ENCODE measurements at regions not wholly inside any gene's neighbourhood (a gene's known extent, or its start where the extent isn't known, plus 50 kb on each side); places are given as distances from the start of the nearest gene placed in this dataset.
A peak's percentile ranks its signal among the peaks of the same experiment; 100 is the strongest.
"Not testable (repeated sequence)": the region's sequence is repeated elsewhere in the genome, so short reads cannot be mapped to it uniquely, and the experiment has no call there.

GRCh38 chr11:13166036-13166435 is 111.6 kb upstream of the BMAL1 start:
- no peak for DNase-seq (ENCODE audit: extremely low read depth, low read depth)

- no peak for DNase-seq (ENCODE audit: extremely low read depth, low read depth)
Measured at GRCh38 chr11:13168271-13168670, 109.3 kb upstream of the BMAL1 start.

GRCh38 chr11:13169709-13170108 is 107.9 kb upstream of the BMAL1 start:
- DNase-seq (ENCODE audit: extremely low read depth, low read depth) = no peak

GRCh38 chr11:13174090-13174489 is 103.5 kb upstream of the BMAL1 start:
- DNase-seq (ENCODE audit: extremely low read depth, low read depth) = no peak

GRCh38 chr11:13183094-13183825 is 94.3 kb upstream of the BMAL1 start:
- DNase-seq (ENCODE audit: extremely low read depth, low read depth) = peak; percentile 11

GRCh38 chr11:13183826-13184196 is 93.8 kb upstream of the BMAL1 start:
- no peak for DNase-seq (ENCODE audit: extremely low read depth, low read depth)

GRCh38 chr11:13184295-13184794 is 93.2 kb upstream of the BMAL1 start:
- no peak for DNase-seq (ENCODE audit: extremely low read depth, low read depth)

GRCh38 chr11:13188179-13188578 is 89.4 kb upstream of the BMAL1 start:
- DNase-seq (ENCODE audit: extremely low read depth, low read depth) = no peak

GRCh38 chr11:13189561-13190426 is 87.8 kb upstream of the BMAL1 start:
- DNase-seq (ENCODE audit: extremely low read depth, low read depth) = no peak

GRCh38 chr11:13193613-13194012 is 84.0 kb upstream of the BMAL1 start:
- DNase-seq (ENCODE audit: extremely low read depth, low read depth) = no peak

- DNase-seq (ENCODE audit: extremely low read depth, low read depth) = not testable (repeated sequence)
Measured at GRCh38 chr11:13197374-13197773, 80.2 kb upstream of the BMAL1 start.

GRCh38 chr11:13205486-13205885 is 72.1 kb upstream of the BMAL1 start:
- no peak for DNase-seq (ENCODE audit: extremely low read depth, low read depth)

- no peak for DNase-seq (ENCODE audit: extremely low read depth, low read depth)
Measured at GRCh38 chr11:13206086-13206640, 71.4 kb upstream of the BMAL1 start.

GRCh38 chr11:13207270-13207664 is 70.3 kb upstream of the BMAL1 start:
- DNase-seq (ENCODE audit: extremely low read depth, low read depth) = no peak

- DNase-seq (ENCODE audit: extremely low read depth, low read depth) = no peak
Measured at GRCh38 chr11:13207665-13208594, 69.7 kb upstream of the BMAL1 start.

GRCh38 chr11:13208921-13209320 is 68.7 kb upstream of the BMAL1 start:
- no peak for DNase-seq (ENCODE audit: extremely low read depth, low read depth)

GRCh38 chr11:13209379-13209778 is 68.2 kb upstream of the BMAL1 start:
- DNase-seq (ENCODE audit: extremely low read depth, low read depth) = no peak

- peak; percentile 58 for DNase-seq (ENCODE audit: extremely low read depth, low read depth)
Measured at GRCh38 chr11:13210424-13210823, 67.2 kb upstream of the BMAL1 start.

GRCh38 chr11:13214276-13214675 is 63.3 kb upstream of the BMAL1 start:
- no peak for DNase-seq (ENCODE audit: extremely low read depth, low read depth)

- DNase-seq (ENCODE audit: extremely low read depth, low read depth) = peak; percentile 72
Measured at GRCh38 chr11:13215149-13215548, 62.4 kb upstream of the BMAL1 start.
